GM19452 (cell line): ENCODE measurements at regions not wholly inside any gene's neighbourhood (a gene's known extent, or its start where the extent isn't known, plus 50 kb on each side); places are given as distances from the start of the nearest gene placed in this dataset.
"Not testable (repeated sequence)": the region's sequence is repeated elsewhere in the genome, so short reads cannot be mapped to it uniquely, and the experiment has no call there.

ENCODE experiments used
- ATAC-seq: cut with Tn5 transposase; IDR thresholded peaks from one replicate; pipeline ENCODE4 v1.9.1; 2021; ENCODE audit not compliant: unreplicated experiment

DNA sequence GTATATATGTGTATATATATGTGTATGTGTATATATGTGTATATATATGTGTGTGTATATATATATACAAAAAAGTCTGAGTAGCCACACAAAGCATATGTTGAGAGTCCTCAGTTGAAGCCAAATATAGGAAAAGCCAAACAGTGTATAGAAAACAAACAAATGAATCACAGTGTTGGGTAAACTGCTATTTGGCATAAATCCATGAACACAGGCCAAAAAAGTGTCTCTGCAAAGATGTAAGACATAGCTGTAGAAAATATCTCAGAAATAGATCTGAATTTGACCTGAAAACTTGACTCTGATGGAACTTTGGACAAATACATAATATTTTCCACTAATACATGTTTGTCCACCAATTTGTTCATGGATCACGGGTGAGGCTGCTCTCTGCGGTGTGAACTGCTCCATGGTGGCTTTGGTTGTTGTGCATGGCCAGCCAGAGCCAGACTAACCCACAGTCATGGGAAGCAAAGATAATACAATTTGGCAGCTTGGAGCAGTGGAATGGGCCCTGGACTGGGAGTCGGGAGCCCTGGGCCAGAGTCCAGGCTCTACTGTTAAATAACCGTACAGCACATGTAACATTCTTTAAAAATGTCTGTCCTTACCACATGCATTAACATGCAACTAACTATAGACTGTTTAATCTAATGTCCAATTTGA lies 76.9 kb upstream of the EED start:
- no peak for ATAC-seq

GRCh38 chr11:86166287-86166686 lies 78.3 kb upstream of the EED start:
- ATAC-seq = not testable (repeated sequence)

DNA sequence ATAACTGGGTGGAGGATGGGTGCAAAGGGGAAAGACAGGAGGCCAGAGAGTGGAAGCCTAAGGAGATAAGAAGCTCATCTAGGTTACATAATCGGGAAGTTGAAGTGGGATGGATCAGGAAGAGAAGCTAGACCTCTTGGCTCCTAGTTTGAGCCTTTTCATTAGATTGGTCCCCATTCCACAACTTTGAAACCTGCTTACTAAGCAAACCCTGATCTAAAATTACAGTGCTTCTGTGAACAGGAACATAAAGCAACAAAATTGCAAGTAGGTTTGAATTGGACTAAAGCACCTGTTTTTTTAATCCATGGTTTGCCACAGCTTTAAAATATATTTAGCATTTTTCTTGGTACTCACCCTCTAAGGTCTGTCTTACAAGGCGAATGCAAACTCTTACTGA lies 80.4 kb upstream of the EED start:
- no peak for ATAC-seq

GRCh38 chr11:86163221-86163876 lies 81.2 kb upstream of the EED start:
- not testable (repeated sequence) for ATAC-seq

DNA sequence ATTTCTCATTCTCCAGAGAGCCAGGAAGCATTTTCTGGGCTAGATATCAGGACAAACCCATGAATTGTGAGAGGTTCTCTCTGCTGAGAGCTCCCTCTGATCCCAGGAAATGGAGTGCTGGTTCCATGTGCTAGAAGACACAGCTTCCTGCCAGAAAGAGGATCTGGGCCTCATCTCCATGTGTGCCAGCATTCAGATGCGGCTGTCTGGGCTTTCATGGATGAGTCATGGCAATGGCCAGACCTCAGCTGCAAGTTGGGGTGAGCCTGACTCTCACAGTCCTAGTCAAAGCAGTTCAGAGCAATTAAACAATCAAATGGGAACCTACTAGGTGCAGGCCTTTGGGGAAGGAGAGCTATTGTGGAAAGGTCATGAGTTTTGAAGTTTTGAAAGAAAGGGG lies 82.3 kb upstream of the EED start:
- no peak for ATAC-seq

- ATAC-seq = no peak
Observed at GRCh38 chr11:86161837-86162236, 82.7 kb upstream of the EED start.

DNA sequence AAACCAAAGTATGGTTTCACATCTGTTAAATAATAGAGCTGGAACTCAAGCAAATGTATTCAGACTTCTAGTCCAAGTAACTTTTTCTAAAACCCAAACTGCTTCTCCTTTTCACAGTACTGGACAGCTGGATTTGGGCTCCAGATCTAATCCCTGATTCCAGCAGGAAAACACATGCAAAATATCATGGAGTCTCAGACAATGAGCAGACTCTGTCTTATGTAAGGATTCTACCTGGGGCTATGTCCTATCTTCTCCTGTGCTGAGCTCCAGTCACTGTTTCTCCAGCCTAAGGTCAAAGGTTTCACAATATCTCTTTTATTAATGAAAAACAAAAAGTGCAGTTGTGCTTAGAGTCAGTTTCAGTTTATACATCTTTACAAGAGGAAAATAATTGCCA lies 83.2 kb upstream of the EED start:
- ATAC-seq = no peak

GRCh38 chr11:86160541-86161149 lies 83.9 kb upstream of the EED start:
- ATAC-seq = no peak

GRCh38 chr11:86159581-86159891 lies 85.0 kb upstream of the EED start:
- ATAC-seq = no peak

- no peak for ATAC-seq
Observed at GRCh38 chr11:86158704-86159580, 85.6 kb upstream of the EED start.

GRCh38 chr11:86157797-86158378 lies 86.7 kb upstream of the EED start:
- no peak for ATAC-seq

GRCh38 chr11:86156397-86156955 lies 87.6 kb upstream of the PICALM start:
- no peak for ATAC-seq

DNA sequence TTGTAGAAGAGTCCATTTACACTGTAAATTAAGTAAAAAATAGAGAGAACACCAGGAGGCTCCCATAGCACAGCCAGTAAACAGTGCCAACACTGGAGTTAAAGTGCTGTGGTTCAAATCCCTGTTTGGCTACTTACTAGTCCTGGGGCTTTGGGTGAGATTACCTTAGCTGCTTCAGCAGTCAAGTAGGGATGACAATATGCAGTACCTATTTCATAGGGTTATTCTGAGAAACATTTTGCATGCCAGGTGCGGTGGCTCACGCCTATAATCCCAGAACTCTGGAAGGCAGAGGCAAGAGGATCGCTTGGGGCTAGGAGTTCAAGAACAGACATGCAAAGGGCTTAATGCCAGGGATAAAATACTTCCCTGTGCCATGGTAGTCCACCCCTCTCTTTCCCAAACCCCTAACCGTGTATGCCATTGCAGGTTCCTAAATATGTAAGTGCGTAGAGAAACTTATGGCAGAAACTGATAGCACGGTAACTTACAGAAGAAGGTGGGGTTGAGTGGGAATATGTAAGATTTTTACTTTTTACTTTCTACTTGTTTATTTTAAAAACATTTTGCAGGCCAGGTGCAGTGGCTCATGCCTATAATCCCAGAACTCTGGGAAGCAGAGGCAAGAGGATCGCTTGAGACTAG lies 86.4 kb upstream of the PICALM start:
- no peak for ATAC-seq

GRCh38 chr11:86153439-86153838 lies 84.6 kb upstream of the PICALM start:
- no peak for ATAC-seq

GRCh38 chr11:86152901-86153300 lies 84.0 kb upstream of the PICALM start:
- no peak for ATAC-seq

DNA sequence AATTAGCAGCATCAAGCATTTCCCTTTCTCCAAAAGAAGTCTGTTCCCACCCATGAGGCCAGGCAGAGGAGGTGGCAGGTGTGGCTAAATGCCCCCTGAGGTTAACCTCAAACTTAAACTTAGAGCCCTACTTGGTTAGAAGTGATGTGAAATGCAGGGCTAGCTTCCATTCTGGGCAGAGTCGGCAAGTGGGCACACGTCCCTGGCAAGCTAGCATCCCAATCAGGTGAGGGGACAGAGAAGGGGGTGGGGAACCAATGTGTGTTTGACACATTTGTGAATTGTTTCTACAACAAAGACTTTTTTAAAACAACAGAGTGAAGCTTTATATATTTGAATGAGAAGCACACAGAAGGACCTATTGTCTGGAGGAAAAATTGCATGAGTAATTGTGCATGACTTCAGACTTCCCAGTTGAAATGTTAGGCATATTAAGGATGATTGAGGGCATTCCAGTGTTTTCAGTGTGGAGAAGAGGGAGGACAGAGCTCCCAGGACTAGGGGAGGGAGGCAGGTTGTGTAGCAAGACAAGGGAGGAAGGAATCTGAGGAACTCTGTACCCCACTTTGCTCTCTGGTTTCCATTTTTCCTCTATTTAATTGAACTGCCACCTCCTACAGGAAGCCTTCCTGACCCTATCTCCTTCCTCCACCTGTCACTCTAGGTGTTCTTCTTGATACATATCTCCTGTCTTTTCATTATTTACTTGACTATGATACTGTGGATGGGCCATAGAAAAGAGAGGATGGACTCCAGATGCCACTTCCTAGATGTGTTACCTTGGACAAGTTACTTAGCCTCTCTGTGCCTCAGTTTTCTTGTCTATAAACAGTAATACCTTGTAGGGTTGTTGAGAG lies 83.3 kb upstream of the PICALM start:
- no peak for ATAC-seq

DNA sequence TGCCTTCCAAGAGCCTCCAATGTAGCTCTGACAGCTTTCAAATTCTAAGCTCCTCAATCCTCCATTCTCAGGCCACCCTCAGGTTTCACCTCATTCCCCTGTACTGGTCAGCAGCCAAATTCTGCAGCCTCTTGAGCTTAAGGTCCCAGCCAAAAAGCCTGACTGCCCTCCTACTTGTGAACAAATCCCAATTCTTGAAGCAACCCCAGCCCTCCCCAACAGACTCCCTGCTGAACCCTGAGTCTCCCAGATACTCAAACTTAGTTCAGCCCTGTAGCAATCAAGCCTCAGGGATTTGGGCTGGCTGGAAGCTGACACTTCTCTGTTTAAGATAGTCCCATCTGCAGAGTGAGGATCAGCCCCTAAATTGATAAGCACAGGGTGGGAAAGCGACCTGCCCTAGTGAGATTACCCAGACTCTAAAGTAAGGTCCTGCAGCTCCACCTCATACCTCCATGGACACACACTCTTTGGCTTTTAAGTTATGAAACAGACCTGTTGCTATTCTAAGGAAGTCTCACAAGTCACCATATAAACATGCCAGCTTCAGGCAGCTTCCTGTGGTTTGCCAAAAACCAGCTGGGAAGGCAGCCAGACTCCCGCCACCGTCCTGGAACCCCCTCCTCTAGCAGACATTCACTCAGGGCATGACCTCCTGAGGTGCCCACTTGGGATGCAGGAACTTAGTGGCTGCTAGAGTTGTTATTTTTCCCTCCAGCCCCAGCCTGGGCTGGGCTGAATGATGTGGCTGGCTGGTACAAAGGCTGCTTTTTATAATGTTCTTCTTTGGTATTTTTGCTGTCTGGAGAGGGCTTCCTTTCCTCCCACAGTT lies 82.5 kb upstream of the PICALM start:
- ATAC-seq = no peak

GRCh38 chr11:86150847-86151173 lies 81.9 kb upstream of the PICALM start:
- no peak for ATAC-seq

- ATAC-seq = no peak
Observed at GRCh38 chr11:86149792-86150191, 80.9 kb upstream of the PICALM start.
